NCI-H526 treated with DMSO at 0.1 percent for 48 hours (cell line): ENCODE measurements at regions not wholly inside any gene's neighbourhood (a gene's known extent, or its start where the extent isn't known, plus 50 kb on each side); places are given as distances from the start of the nearest gene placed in this dataset.
A peak's percentile ranks its signal among the peaks of the same experiment; 100 is the strongest.

Source experiments
- DNase-seq: peaks from one replicate; lab custom pipeline; 2025; lab: John Stamatoyannopoulos, UW

DNA sequence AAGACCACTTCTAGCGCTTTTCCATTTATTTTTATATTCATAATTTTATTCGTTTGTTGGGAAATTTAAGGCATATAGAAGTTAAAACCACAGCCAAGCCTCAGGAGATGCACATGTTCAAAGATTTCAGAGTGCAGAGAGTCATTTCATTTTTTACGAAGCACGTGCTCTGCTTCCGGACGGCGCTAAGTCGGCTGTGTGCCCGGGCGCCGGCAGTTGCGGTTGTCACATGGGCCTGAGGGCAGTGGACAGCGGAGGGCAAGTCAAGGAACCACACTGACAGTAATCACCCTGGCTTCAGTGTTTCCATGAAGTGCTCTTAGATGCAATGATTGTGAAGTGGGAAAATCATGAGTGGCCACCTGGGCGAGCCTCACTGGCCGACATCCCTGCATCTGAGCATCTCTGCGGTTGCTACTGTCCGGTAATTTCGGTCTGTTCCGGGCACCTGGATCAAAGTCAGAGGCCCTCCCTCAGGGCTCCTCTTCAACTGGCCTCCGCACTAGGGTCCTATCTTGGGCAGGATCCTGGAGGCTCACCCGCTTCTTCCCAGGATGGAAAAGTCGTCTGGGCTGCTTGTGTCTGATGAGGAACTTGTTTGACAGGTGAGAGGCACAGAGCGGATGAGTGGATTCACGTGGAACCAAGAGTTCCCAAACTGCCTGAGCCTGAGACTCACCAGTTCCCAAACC, 90.8 kb downstream of the DACT2 start:
- no peak for DNase-seq

DNA sequence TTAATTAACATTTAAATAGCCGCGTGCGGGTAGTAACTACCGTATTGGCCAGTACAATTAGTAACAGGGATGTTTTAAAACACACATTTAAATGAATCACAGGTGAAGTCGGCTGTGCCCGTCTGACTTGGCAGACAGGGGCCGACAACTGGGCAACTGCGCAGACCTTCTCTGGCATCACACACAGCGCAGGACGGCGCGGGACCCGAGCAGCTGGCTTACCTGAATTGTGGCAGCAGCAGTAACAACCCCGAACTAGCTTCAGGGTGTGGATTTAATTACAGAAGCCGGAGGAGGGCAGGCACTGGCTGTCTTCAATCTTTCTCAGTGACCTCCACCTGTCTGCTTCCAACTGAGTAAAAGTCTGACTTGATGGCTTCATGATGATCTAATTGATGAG, 91.7 kb downstream of the DACT2 start:
- DNase-seq = no peak

- DNase-seq = no peak
These were observed 92.7 kb downstream of the DACT2 start for GRCh38 chr6:168226902-168227318.

GRCh38 chr6:168226061-168226752, 93.4 kb downstream of the DACT2 start:
- no peak for DNase-seq

GRCh38 chr6:168225471-168225911, 94.1 kb downstream of the DACT2 start:
- DNase-seq = no peak

- DNase-seq = no peak
These were observed 95.8 kb downstream of the DACT2 start for GRCh38 chr6:168223755-168224154.

GRCh38 chr6:168223150-168223549, 96.4 kb downstream of the DACT2 start:
- no peak for DNase-seq

DNA sequence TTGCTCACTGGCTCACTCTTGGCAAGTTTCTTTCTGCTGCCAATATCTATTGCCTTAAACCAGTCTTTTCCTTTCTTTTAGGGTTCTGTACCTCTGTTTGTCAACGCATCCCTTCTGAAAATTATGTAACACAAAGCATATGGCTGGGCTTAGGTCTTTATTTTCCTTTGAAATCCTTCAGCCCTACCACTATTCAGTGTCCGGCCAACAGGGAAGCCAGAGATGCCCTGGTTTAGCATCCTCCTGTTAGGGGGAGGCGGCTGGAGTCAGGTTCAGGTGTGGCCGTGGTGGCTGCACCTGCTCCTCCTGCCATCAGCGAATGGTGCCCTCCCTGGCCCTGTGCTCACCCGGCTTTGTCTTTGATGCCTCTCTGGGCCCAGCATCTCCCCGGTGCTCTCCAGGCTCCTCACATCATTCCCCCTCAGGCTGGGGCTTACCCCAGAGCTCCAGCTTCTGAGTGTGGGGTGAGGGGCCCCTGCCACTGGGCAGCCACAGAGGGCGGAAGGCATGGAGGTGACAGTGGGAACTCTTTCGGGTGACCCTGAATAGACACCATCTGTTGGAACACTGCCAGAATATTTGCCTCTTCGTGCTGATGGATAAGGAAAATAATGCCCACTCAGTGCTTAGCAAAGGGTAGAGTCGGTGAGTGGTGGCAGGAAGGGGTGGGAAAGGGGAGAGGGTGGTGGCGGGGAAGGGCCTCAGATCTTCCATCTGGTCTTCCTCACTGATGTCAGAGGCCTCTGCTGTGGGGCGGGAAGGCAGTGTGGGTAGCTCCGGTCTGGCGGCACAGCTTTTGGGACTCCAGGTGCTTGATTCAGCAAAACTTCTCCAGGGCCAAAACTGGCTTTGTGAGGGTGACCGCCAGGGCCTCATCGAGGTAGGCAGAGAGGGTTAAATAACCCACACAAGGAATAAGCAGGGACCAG, 97.2 kb downstream of the DACT2 start:
- DNase-seq = no peak

- DNase-seq = no peak
These were observed 98.0 kb downstream of the DACT2 start for GRCh38 chr6:168221497-168222079.

DNA sequence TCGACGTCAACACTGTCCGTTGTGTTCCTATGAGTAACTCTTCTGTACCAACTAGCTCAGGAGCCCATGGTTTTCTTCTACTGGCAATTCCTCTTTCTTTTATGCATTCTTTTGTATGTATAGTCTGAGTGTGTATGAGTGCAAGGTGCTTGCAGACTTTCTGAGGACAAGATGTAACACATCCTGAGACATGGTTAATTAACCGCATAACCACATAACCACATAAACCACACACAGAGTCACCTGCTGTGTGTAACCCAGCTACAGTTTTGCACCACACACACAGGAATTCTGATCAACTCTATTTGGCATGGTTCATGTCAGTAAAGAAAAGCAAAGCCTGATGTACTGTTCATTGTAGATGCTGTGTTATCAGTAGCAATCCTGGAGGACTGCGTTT, 98.6 kb downstream of the DACT2 start:
- peak; percentile 62 for DNase-seq

- DNase-seq = no peak
These were observed 99.8 kb downstream of the DACT2 start for GRCh38 chr6:168219804-168220203.

DNA sequence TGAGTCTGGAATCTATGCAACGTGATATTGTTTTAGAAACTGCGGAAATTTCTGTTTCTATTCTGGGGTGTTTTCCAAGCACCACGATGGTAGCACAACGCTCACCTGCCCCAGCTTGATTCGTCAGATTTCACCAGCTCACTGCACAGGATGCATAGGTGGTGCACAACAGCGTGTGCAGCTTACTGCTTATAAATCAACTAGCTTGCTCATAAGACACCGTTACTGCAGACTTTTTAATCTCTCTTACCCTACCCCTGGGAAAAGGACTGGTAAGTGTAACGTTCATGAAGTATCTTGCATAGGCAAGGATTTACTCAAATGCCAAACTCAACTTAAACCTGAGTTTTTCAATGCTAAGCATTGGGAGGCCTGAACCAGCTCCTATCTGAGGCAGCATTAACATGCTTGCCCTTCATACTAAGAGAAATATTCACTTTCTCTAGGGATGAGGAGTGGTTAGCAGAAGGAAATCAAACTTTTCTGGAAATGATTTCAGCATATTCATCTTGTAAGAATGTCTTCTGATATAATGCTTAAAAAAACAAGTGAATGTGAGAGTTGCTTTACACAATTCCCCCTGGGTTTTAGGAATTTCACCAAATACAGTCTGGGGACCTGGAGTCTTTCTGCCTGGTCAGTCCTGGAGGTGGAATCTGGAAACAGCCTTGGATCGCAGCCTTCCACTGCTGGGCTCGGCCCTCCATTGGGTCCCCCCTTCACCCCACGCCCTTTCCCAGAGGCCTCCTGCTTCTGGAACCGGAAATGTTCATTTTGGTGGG, 100.6 kb downstream of the DACT2 start:
- DNase-seq = no peak

DNA sequence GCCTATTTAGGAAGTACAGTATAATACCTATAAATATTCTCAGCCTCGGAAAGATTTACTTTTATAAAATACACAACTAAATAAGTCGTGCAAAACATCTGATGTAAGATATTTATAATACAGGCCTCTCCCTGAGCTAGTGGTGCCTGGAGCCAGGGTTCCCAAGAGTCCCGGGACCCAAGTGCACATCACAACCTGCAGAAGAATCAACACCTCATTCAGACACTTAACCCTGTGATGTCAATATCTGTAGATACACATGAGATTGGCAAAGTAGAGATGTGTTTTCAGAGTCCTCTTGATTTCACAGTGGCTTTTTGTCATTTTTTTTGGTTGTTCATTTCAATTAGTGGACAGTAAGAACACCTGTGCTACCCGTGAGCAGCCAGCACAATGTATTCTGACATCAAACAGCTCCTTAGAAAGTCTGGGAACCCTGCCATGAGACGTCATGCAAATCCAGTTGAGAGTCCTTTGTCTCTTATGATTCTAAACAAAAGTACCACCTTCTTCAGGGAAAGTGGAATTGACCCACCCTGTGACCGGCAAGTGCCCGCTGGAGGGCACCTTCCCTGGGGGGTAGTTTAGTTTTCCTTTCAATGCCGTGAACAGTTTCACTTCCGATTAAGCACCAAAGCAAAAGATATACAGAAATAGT, 101.6 kb downstream of the DACT2 start:
- DNase-seq = no peak

- no peak for DNase-seq
These were observed 102.2 kb downstream of the DACT2 start for GRCh38 chr6:168217216-168217879.

- peak; percentile 39 for DNase-seq
These were observed 102.8 kb downstream of the DACT2 start for GRCh38 chr6:168216751-168217191.

DNA sequence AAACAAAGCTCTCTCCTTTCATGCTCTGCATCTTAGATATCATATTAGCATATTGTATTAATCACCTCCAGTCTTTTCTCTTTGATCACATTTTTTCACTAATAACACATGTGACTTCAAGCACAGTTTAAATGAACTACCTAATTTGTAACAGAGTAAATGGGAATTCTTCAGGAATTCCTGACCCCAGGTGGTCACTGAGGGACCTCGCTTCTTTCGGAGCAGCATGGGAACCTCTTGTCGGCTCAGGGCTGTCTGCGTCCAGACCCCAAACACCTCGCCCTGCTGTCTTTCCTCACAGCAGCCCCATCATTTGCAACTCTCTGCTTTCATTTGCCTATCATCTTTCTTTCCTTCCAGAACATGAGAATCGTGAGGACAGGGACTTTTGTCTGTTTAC, 103.5 kb downstream of the DACT2 start:
- DNase-seq = peak; percentile 74

DNA sequence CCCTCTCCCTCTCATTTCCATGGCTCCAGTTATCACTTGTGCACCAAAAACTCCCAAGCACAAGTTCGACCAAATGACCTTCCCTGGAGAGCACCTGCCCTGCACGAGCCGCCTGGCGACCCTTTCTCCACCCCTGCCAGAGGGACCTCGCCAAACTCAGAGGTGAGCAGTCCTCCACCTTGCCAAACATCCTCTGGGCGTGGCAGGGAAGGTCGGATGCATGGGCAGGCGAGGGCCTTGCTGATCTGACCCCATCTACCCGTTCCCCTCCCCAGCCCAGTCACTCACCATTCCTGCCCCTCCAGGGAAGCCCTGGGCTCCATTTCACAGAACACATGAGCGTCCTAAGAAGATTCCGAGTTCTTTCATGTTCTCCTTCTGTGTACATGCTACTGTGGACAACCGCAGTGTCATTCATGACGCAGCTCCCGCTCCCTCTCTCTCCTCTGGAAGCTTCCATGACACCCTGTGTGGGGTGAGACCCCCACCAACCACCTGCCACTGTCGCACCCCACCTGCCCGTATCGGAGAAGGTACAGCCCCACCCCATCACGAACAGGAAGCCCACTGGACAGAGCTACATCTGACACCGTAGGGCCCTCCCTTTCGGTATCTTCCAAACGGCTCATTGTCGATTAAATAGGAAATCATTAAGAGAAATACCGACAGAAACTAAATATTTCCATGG, 104.3 kb downstream of the DACT2 start:
- no peak for DNase-seq

DNA sequence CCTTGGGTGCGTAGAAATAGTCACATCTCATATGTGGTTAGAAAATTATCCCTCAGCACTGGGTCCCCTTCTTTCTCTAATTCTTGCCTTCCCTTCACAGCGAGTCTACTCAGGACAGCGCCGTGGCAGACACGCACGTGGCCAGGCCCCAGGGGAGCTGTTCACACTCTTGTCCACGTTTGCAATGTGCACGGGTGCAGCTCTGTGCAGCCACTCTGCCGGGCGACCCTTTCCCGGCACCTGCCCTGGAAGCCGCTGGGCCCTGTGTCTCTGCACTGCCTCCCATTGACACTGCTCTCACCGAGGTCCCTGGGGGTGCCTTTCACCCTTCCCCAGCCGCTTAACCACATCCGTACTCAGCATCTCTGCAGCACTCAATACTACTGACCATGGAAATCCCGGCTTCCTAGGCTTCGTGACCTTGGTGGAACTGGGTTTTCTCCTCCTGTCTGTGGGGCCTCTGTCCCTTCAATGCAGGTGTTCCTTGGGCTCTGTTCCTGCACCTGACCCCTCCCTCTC, 104.9 kb downstream of the DACT2 start:
- DNase-seq = no peak

DNA sequence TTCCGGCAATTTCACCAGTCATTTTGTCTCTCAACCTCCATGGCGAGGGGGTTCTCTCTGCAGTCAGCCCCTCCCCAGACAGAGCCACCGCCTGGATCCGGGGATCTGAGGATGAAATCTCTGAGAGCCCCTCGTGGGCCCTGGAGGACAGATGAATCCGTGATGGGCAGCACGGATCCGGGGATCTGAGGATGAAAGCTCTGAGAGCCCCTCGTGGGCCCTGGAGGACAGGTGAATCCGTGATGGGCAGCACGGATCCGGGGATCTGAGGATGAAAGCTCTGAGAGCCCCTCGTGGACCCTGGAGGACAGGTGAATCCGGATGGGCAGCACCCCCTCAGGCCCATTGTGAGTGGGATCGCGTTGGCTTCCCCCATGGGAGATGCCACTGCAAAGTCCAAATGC, 106.5 kb downstream of the DACT2 start:
- no peak for DNase-seq
